ENCODE measurements at regions not wholly inside any gene's neighbourhood (a gene's known extent, or its start where the extent isn't known, plus 50 kb on each side); places are given as distances from the start of the nearest gene placed in this dataset.

DNA sequence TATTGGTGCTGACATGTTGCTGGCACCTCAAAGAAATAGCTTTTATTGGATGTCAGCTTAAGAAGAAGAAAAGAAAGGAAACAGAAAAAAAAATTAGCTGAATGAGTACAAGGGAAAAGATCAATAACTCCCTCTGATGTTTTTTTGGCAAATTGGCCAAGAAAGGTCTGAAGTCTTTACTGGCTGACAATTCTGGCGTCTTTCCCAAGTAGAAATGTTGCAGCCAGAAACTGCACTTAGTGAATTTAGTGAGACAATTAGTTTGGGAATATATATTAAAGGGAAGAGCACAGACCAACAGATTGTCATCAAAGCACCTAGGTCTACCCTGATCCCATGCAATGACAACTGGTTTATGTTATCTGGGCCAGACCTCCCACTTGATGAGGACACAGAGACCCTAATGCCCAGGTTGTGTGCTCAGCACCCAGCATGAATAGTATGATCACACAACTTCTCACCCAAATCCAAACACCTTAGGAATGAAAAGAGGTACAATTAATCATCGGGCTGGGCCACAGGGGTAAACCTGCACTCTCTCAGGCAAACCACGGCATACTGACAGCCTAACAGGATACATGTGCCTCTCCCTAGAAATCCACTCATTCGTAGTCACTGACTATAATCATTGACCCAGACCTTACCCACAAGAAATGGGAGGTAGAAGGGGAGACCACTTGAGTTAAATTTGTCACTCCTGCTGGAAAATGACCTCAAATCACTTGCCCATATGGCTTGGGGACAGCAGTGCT lies 612.3 kb upstream of the ARID1B start:
- H3K27ac ChIP-seq (ENCODE audit: low read length), result no peak overlapping the region
- no peak overlapping the region for H2AFZ ChIP-seq (ENCODE audit: low read depth, low read length)
- no peaks in the 10 kb centered on the region for H3K9me3 ChIP-seq (ENCODE audit: low read length)
- TF ChIP-seq SMC3 (conservative IDR thresholded peaks at IDR 0.05; ENCODE audit: poor library complexity) (no peak), RAD21 (conservative IDR thresholded peaks at IDR 0.05) (no peak), EP300 (conservative IDR thresholded peaks at IDR 0.05; ENCODE audit: poor library complexity, severe bottlenecking) (no peak), MXI1 (conservative IDR thresholded peaks at IDR 0.05; ENCODE audit: poor library complexity, severe bottlenecking) (no peak), TAF1 (IDR thresholded peaks at IDR 0.05; ENCODE audit: low read depth) (no peak), POLR2AphosphoS5 (IDR thresholded peaks at IDR 0.05) (no peak), EZH2 (IDR thresholded peaks at IDR 0.05; ENCODE audit: borderline replicate concordance, insufficient read depth, low read length, poor library complexity, severe bottlenecking) (no peak)
- TF ChIP-seq, protein P1, sequence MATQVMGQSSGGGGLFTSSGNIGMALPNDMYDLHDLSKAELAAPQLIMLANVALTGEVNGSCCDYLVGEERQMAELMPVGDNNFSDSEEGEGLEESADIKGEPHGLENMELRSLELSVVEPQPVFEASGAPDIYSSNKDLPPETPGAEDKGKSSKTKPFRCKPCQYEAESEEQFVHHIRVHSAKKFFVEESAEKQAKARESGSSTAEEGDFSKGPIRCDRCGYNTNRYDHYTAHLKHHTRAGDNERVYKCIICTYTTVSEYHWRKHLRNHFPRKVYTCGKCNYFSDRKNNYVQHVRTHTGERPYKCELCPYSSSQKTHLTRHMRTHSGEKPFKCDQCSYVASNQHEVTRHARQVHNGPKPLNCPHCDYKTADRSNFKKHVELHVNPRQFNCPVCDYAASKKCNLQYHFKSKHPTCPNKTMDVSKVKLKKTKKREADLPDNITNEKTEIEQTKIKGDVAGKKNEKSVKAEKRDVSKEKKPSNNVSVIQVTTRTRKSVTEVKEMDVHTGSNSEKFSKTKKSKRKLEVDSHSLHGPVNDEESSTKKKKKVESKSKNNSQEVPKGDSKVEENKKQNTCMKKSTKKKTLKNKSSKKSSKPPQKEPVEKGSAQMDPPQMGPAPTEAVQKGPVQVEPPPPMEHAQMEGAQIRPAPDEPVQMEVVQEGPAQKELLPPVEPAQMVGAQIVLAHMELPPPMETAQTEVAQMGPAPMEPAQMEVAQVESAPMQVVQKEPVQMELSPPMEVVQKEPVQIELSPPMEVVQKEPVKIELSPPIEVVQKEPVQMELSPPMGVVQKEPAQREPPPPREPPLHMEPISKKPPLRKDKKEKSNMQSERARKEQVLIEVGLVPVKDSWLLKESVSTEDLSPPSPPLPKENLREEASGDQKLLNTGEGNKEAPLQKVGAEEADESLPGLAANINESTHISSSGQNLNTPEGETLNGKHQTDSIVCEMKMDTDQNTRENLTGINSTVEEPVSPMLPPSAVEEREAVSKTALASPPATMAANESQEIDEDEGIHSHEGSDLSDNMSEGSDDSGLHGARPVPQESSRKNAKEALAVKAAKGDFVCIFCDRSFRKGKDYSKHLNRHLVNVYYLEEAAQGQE (IDR thresholded peaks at IDR 0.05; ENCODE audit: borderline replicate concordance), result no peak
- TF ChIP-seq, protein P2, sequence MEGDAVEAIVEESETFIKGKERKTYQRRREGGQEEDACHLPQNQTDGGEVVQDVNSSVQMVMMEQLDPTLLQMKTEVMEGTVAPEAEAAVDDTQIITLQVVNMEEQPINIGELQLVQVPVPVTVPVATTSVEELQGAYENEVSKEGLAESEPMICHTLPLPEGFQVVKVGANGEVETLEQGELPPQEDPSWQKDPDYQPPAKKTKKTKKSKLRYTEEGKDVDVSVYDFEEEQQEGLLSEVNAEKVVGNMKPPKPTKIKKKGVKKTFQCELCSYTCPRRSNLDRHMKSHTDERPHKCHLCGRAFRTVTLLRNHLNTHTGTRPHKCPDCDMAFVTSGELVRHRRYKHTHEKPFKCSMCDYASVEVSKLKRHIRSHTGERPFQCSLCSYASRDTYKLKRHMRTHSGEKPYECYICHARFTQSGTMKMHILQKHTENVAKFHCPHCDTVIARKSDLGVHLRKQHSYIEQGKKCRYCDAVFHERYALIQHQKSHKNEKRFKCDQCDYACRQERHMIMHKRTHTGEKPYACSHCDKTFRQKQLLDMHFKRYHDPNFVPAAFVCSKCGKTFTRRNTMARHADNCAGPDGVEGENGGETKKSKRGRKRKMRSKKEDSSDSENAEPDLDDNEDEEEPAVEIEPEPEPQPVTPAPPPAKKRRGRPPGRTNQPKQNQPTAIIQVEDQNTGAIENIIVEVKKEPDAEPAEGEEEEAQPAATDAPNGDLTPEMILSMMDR (IDR thresholded peaks at IDR 0.05; ENCODE audit: poor library complexity, severe bottlenecking), result no peak
- no peaks in the 10 kb centered on the region for H4K20me1 ChIP-seq (ENCODE audit: insufficient read depth)
- H3F3A ChIP-seq (ENCODE audit: insufficient read depth, low read length, poor library complexity, severe bottlenecking), result no peaks in the 10 kb centered on the region
- H3K9ac ChIP-seq (ENCODE audit: low read length), result no peak overlapping the region
- no peaks in the 10 kb centered on the region for H3K27me3 ChIP-seq (ENCODE audit: insufficient read depth, low read depth, low read length)
- H3K9me2 ChIP-seq (ENCODE audit: insufficient read depth, low read length), result no peaks in the 10 kb centered on the region
- no peaks in the 10 kb centered on the region for H3K79me2 ChIP-seq (replicated peaks; ENCODE audit: insufficient read depth, low read length)
- no peak overlapping the region for H3K4me3 ChIP-seq (ENCODE audit: low read length)
- H3K36me3 ChIP-seq (ENCODE audit: insufficient read depth, low read length), result no peaks in the 10 kb centered on the region
- no peak overlapping the region for H3K4me2 ChIP-seq (ENCODE audit: low read length)

DNA sequence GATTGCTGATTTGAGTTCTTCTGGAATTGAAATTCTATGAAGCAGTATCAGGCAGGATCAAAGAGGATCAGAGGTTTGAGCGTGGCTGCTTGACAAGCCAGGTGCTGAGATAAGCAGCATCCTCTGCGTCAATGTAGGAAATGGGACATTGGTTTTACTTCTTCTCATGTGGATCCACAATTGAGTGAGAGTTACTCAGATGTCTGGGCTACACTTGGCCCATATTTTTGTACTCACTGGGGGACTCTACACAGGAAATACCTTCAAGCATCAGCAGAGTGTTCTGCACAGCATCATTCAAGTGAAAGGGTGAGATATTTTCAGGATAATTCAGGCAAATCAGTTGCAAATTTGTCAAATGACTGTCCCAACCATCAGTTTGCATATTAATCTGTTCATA lies 613.9 kb upstream of the ARID1B start:
- Histone ChIP-seq H3F3A (ENCODE audit: insufficient read depth, low read length, poor library complexity, severe bottlenecking) (no peaks in the 10 kb centered on the region), H3K4me2 (ENCODE audit: low read length) (no peak overlapping the region), H3K36me3 (ENCODE audit: insufficient read depth, low read length) (no peaks in the 10 kb centered on the region), H3K4me3 (ENCODE audit: low read length) (no peak overlapping the region), H4K20me1 (ENCODE audit: insufficient read depth) (no peaks in the 10 kb centered on the region), H3K9ac (ENCODE audit: low read length) (no peak overlapping the region), H3K27me3 (ENCODE audit: insufficient read depth, low read depth, low read length) (no peaks in the 10 kb centered on the region), H2AFZ (ENCODE audit: low read depth, low read length) (no peak overlapping the region), H3K79me2 (replicated peaks; ENCODE audit: insufficient read depth, low read length) (no peaks in the 10 kb centered on the region), H3K9me2 (ENCODE audit: insufficient read depth, low read length) (no peaks in the 10 kb centered on the region), H3K27ac (ENCODE audit: low read length) (no peak overlapping the region), H3K9me3 (ENCODE audit: low read length) (no peaks in the 10 kb centered on the region)
- TF ChIP-seq, protein P1 (IDR thresholded peaks at IDR 0.05; ENCODE audit: borderline replicate concordance), result no peak
- no peak for TF ChIP-seq MXI1 (conservative IDR thresholded peaks at IDR 0.05; ENCODE audit: poor library complexity, severe bottlenecking)

Data from neural cell (in vitro differentiated cells).